Body of pancreas (tissue), 4 donors: ENCODE measurements at regions not wholly inside any gene's neighbourhood (a gene's known extent, or its start where the extent isn't known, plus 50 kb on each side); places are given as distances from the start of the nearest gene placed in this dataset.

ENCODE experiments used
- CTCF ChIP-seq, 7 experiments: fragments of 450-650 bp in 4 of 7; fragments of 200-600 bp in 3 of 7; sonication (generic) in 3 of 7; IDR thresholded peaks; one replicate each; pipeline ENCODE4 v1.5.1; 2016 to 2019; ENCODE audit warnings: antibody characterized with exemption in 7 of 7
- POLR2A ChIP-seq, 3 donors: fragments of 450-650 bp; IDR thresholded peaks; one replicate each; pipeline ENCODE4 v1.6.1; 2016; ENCODE audit warnings: antibody characterized with exemption in 3 of 3, mild to moderate bottlenecking in 2 of 3

- TF ChIP-seq POLR2A (IDR thresholded peaks at IDR 0.05) (no peak), CTCF (IDR thresholded peaks at IDR 0.05) (no peak)
These were observed 82.4 kb upstream of the SGCG start for GRCh38 chr13:23098161-23098907.
